ENCODE measurements at regions not wholly inside any gene's neighbourhood (a gene's known extent, or its start where the extent isn't known, plus 50 kb on each side); places are given as distances from the start of the nearest gene placed in this dataset.

GRCh38 chr2:106963156-106963555 is 77.2 kb upstream of the ST6GAL2 start:
- TF ChIP-seq CTCF (conservative IDR thresholded peaks at IDR 0.05; ENCODE audit: low read length) (no peak), EZH2phosphoT487 (IDR thresholded peaks at IDR 0.05; ENCODE audit: borderline replicate concordance, low read depth, low read length) (no peak)
